T47D (cell line): ENCODE measurements at regions not wholly inside any gene's neighbourhood (a gene's known extent, or its start where the extent isn't known, plus 50 kb on each side); places are given as distances from the start of the nearest gene placed in this dataset.
A peak's percentile ranks its signal among the peaks of the same experiment; 100 is the strongest.

Source experiments
- DNase-seq, 2 experiments: peaks; one replicate each; pipeline versions ENCODE4 v3.0.0 to v3.0.0-alpha.2; 2011 to 2012; ENCODE audit warnings: low read depth in 1 of 2, low spot score in 1 of 2
- JUND ChIP-seq: IDR thresholded peaks from 2 replicates; pipeline ENCODE4 v1.6.1; 2012; ENCODE audit warnings: low read depth
- in situ Hi-C: cut with HindIII; loops from 2 replicates; pipeline ENCODE4 v1.10.0; 2016; ENCODE audit warnings: low sequenced_read_pairs, low pct_unique_long_range_greater_than_20kb

GRCh38 chr9:88052321-88052965 is 78.1 kb upstream of the CDK20 start:
- DNase-seq = no peak
- in situ Hi-C loops = no loop called here
- no peak for TF ChIP-seq JUND

GRCh38 chr9:88051138-88051537 is 76.8 kb upstream of the CDK20 start:
- no peak for TF ChIP-seq JUND
- in situ Hi-C loops = no loop called here
- no peak for DNase-seq

GRCh38 chr9:88049677-88050307 is 75.5 kb upstream of the CDK20 start:
- in situ Hi-C loops = no loop called here
- DNase-seq = peak in 1 of 2 experiments; percentile 12
- no peak for TF ChIP-seq JUND

- no peak for TF ChIP-seq JUND
- no peak for DNase-seq
- in situ Hi-C loops = no loop called here
Measured at GRCh38 chr9:88046542-88046941, 72.2 kb upstream of the CDK20 start.

- in situ Hi-C loops = no loop called here
- DNase-seq = no peak
- no peak for TF ChIP-seq JUND
Measured at GRCh38 chr9:88045686-88046085, 71.4 kb upstream of the CDK20 start.

- no peak for DNase-seq
- no peak for TF ChIP-seq JUND
- in situ Hi-C loops = no loop called here
Measured at GRCh38 chr9:88044200-88044599, 69.9 kb upstream of the CDK20 start.

- DNase-seq = no peak
- TF ChIP-seq JUND = no peak
- in situ Hi-C loops = no loop called here
Measured at GRCh38 chr9:88043647-88044046, 69.3 kb upstream of the CDK20 start.

GRCh38 chr9:88041447-88041846 is 67.1 kb upstream of the CDK20 start:
- DNase-seq = peak in 1 of 2 experiments; percentile 7
- no peak for TF ChIP-seq JUND
- in situ Hi-C loops = no loop called here

- TF ChIP-seq JUND = no peak
- in situ Hi-C loops = no loop called here
- no peak for DNase-seq
Measured at GRCh38 chr9:88037285-88037845, 63.0 kb upstream of the CDK20 start.

- in situ Hi-C loops = no loop called here
- no peak for DNase-seq
- no peak for TF ChIP-seq JUND
Measured at GRCh38 chr9:88034964-88035363, 60.6 kb upstream of the CDK20 start.

GRCh38 chr9:88033359-88033702 is 59.0 kb upstream of the CDK20 start:
- in situ Hi-C loops = no loop called here
- DNase-seq = no peak
- no peak for TF ChIP-seq JUND

GRCh38 chr9:88028338-88028737 is 54.0 kb upstream of the CDK20 start:
- TF ChIP-seq JUND = no peak
- in situ Hi-C loops = no loop called here
- DNase-seq = no peak

GRCh38 chr9:88026118-88026479 is 51.8 kb upstream of the CDK20 start:
- in situ Hi-C loops = no loop called here
- no peak for TF ChIP-seq JUND
- no peak for DNase-seq
